GM23338 (cell line): ENCODE measurements at regions not wholly inside any gene's neighbourhood (a gene's known extent, or its start where the extent isn't known, plus 50 kb on each side); places are given as distances from the start of the nearest gene placed in this dataset.

Experiments
- ATAC-seq: fragments of 200-7000 bp; cut with Tn5 transposase; 3 replicates; pipeline ENCODE4 v1.9.1; 2020
- DNase-seq: peaks from one replicate; pipeline ENCODE4 v3.0.0-alpha.2; 2015; ENCODE audit warnings: low spot score
- H2AFZ ChIP-seq: fragments of 200-600 bp; sonication (generic); 2 replicates; pipeline ENCODE4 v1.8.0; 2016; ENCODE audit warnings: antibody characterized with exemption, mild to moderate bottlenecking, moderate library complexity
- H3F3A ChIP-seq: fragments of 200-600 bp; sonication (generic); replicated peaks from 2 replicates; pipeline ENCODE4 v1.8.0; 2017; ENCODE audit warnings: antibody characterized with exemption, mixed run types, low read depth
- H3K27ac ChIP-seq: fragments of 200-600 bp; sonication (generic); 2 replicates; pipeline ENCODE4 v1.6.1; 2016; ENCODE audit warnings: low read depth
- H3K27me3 ChIP-seq: fragments of 200-600 bp; sonication (generic); 2 replicates; pipeline ENCODE4 v1.8.0; 2016; ENCODE audit warnings: mild to moderate bottlenecking, mixed run types, moderate library complexity; ENCODE audit not compliant: insufficient read depth
- H3K36me3 ChIP-seq: fragments of 200-600 bp; sonication (generic); 2 replicates; pipeline ENCODE4 v1.8.0; 2016; ENCODE audit warnings: mild to moderate bottlenecking; ENCODE audit not compliant: insufficient read depth
- H3K4me1 ChIP-seq: fragments of 200-600 bp; sonication (generic); 2 replicates; pipeline ENCODE4 v1.8.0; 2016; ENCODE audit warnings: mild to moderate bottlenecking, moderate library complexity; ENCODE audit not compliant: insufficient read depth
- H3K4me2 ChIP-seq: fragments of 200-600 bp; sonication (generic); 2 replicates; pipeline ENCODE4 v1.7.1; 2017; ENCODE audit warnings: mixed run types
- H3K4me3 ChIP-seq: fragments of 200-600 bp; sonication (generic); 2 replicates; pipeline ENCODE4 v1.6.1; 2016; ENCODE audit warnings: mixed run types
- H3K79me2 ChIP-seq: fragments of 200-600 bp; sonication (generic); replicated peaks from 2 replicates; pipeline ENCODE4 v1.8.0; 2017; ENCODE audit warnings: mild to moderate bottlenecking; ENCODE audit not compliant: insufficient read depth
- H3K9me2 ChIP-seq: fragments of 200-600 bp; sonication (generic); 2 replicates; pipeline ENCODE4 v1.8.0; 2017; ENCODE audit not compliant: insufficient read depth
- H4K20me1 ChIP-seq: fragments of 200-600 bp; sonication (generic); replicated peaks from 2 replicates; pipeline ENCODE4 v1.8.0; 2017; ENCODE audit warnings: mild to moderate bottlenecking; ENCODE audit not compliant: insufficient read depth
- H3K27ac Mint-ChIP-seq: 2 replicates; pipeline ENCODE4 v1.8.0; 2020; ENCODE audit warnings: inconsistent platforms, mild to moderate bottlenecking, moderate library complexity, mixed read lengths
- H3K27me3 Mint-ChIP-seq: 3 replicates; pipeline ENCODE4 v1.8.0; 2022; ENCODE audit warnings: low read depth, mild to moderate bottlenecking, moderate library complexity, mixed read lengths, inconsistent platforms; ENCODE audit not compliant: insufficient read depth, poor library complexity
- H3K36me3 Mint-ChIP-seq: 3 replicates; pipeline ENCODE4 v1.8.0; 2021; ENCODE audit warnings: low read depth, mild to moderate bottlenecking, inconsistent platforms, moderate library complexity, mixed read lengths
- H3K4me1 Mint-ChIP-seq: 3 replicates; pipeline ENCODE4 v1.8.0; 2020; ENCODE audit warnings: mild to moderate bottlenecking, inconsistent platforms, mixed read lengths
- H3K4me3 Mint-ChIP-seq: 3 replicates; pipeline ENCODE4 v1.8.0; 2021; ENCODE audit warnings: moderate library complexity, mild to moderate bottlenecking, inconsistent platforms, mixed read lengths
- H3K9me3 Mint-ChIP-seq: 3 replicates; pipeline ENCODE4 v1.8.0; 2020; ENCODE audit warnings: moderate library complexity, mild to moderate bottlenecking, inconsistent platforms, mixed read lengths
- EZH2 ChIP-seq: fragments of 200-600 bp; sonication (generic); IDR thresholded peaks from one replicate; pipeline ENCODE4 v1.8.0; 2017; ENCODE audit warnings: antibody characterized with exemption, mild to moderate bottlenecking, low read depth; ENCODE audit not compliant: unreplicated experiment
- EZH2phosphoT487 ChIP-seq: fragments of 200-600 bp; sonication (generic); IDR thresholded peaks from one replicate; pipeline ENCODE4 v1.8.1; 2018; ENCODE audit warnings: antibody characterized with exemption; ENCODE audit not compliant: unreplicated experiment
- JUNB ChIP-seq: IDR thresholded peaks from one replicate; pipeline ENCODE4 v1.6.1; 2016; ENCODE audit warnings: antibody characterized with exemption; ENCODE audit not compliant: unreplicated experiment
- ZNF331 ChIP-seq: fragments of 250-450 bp; sonication (Bioruptor Pico); IDR thresholded peaks from 2 replicates; pipeline ENCODE4 v1.5.0; 2020; ENCODE audit warnings: low read depth, mild to moderate bottlenecking, moderate library complexity
- ZNF462 ChIP-seq: fragments of 250-450 bp; sonication (Bioruptor Pico); IDR thresholded peaks from 2 replicates; pipeline ENCODE4 v1.5.0; 2020; ENCODE audit warnings: mild to moderate bottlenecking, moderate library complexity
- TF ChIP-seq, protein P1 (sequence below): IDR thresholded peaks from one replicate; pipeline ENCODE4 v1.6.1; 2018; ENCODE audit warnings: antibody characterized with exemption; ENCODE audit not compliant: unreplicated experiment

DNA sequence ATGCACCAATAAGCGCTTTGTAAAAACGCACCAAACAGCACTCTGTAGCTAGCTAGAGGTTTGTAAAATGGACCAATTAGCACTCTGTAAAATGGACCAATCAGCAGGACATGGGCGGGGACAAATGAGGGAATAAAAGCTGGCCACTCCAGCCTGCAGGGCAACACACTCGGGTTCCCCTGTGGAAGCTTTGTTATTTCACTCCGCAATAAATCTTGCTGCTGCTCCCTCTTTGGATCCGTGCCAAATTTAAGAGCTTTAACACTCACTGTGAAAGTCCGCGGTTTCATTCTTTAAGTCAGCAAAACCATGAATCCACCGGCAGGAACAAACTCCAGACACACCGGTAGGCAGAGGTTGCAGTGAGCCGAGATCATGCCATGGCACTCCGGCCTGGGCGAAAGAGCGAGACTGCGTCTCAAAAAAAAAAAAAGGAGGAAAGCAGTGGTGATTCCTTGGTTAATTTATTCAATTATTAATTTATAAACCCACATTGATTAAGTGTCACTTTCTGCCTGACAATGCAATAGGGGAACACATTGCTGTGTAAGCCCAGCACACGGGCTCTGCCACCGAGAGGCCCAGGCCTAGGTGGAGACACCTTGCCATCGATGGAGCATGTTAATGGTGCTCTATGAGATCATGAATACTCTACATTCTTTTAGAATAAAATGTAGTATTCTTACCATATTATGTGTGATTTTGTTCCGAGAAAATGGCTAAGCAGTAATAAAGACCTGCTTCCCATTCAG lies 687.6 kb upstream of the HS6ST1 start (continued):
- no peak for TF ChIP-seq ZNF331 (CRISPR knock-in tag)
- no peak for TF ChIP-seq ZNF462

- Mint-ChIP-seq H3K27ac (no peak overlapping the region), H3K27me3 (peaks cover 8% of the 10 kb centered on the region), H3K9me3 (peaks cover 6% of the 10 kb centered on the region; the same call in 2 of the 3 replicates), H3K36me3 (no peaks in the 10 kb centered on the region), H3K4me3 (no peak overlapping the region), H3K4me1 (no peaks in the 10 kb centered on the region)
- Histone ChIP-seq H3K27ac (no peak overlapping the region), H4K20me1 (no peaks in the 10 kb centered on the region), H3K36me3 (no peaks in the 10 kb centered on the region), H3K4me3 (no peak overlapping the region), H2AFZ (no peak overlapping the region), H3K9me2 (no peaks in the 10 kb centered on the region), H3K4me2 (no peak overlapping the region), H3K27me3 (no peaks in the 10 kb centered on the region), H3K79me2 (no peaks in the 10 kb centered on the region), H3F3A (no peaks in the 10 kb centered on the region), H3K4me1 (no peaks in the 10 kb centered on the region)
- ATAC-seq (no peak), DNase-seq (no peak)
- TF ChIP-seq JUNB (no peak), EZH2phosphoT487 (no peak), EZH2 (no peak)
- TF ChIP-seq, protein P1, sequence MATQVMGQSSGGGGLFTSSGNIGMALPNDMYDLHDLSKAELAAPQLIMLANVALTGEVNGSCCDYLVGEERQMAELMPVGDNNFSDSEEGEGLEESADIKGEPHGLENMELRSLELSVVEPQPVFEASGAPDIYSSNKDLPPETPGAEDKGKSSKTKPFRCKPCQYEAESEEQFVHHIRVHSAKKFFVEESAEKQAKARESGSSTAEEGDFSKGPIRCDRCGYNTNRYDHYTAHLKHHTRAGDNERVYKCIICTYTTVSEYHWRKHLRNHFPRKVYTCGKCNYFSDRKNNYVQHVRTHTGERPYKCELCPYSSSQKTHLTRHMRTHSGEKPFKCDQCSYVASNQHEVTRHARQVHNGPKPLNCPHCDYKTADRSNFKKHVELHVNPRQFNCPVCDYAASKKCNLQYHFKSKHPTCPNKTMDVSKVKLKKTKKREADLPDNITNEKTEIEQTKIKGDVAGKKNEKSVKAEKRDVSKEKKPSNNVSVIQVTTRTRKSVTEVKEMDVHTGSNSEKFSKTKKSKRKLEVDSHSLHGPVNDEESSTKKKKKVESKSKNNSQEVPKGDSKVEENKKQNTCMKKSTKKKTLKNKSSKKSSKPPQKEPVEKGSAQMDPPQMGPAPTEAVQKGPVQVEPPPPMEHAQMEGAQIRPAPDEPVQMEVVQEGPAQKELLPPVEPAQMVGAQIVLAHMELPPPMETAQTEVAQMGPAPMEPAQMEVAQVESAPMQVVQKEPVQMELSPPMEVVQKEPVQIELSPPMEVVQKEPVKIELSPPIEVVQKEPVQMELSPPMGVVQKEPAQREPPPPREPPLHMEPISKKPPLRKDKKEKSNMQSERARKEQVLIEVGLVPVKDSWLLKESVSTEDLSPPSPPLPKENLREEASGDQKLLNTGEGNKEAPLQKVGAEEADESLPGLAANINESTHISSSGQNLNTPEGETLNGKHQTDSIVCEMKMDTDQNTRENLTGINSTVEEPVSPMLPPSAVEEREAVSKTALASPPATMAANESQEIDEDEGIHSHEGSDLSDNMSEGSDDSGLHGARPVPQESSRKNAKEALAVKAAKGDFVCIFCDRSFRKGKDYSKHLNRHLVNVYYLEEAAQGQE, result no peak
These were observed 688.2 kb upstream of the HS6ST1 start for GRCh38 chr2:129006901-129007300.
